ENCODE measurements at regions not wholly inside any gene's neighbourhood (a gene's known extent, or its start where the extent isn't known, plus 50 kb on each side); places are given as distances from the start of the nearest gene placed in this dataset.
A peak's percentile ranks its signal among the peaks of the same experiment; 100 is the strongest.

DNA sequence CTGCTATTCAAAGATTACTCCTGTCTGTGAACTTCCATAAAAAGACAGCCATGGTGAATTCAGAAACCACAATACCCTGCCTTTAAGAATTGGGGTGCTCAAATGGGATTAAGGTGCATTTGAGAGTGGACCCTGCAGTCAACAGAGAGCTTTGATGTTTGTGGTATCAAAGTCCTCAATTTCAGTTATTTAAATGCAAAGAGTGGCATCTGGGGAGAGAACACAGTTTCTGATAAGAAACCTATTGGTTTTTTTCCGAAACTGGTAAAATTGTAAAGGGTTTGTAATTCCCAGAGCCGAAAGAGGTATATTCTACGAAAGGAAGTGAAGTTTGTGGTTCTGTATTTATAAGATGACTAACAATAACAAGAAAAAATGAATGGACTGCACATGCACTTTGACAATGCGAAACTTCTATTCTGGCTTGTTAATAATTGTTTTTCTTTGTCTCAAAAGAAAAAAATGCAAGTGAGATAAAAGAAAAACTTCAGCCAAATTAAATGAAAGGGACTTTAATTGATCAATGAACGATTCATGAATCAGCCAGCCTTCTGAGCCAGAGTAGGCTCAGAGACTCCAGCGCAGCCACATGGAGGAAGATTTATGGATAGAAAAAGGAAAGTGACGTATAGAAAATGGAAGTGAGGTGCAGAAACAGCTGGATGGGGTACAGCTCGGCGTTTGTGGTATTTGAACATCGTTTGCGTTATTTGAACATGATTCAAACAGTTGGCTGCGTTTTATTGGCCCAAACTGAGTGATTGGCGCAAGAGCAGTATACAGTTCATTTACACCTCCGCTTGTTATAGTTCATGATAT lies 70.5 kb upstream of the DUSP22 start:
- DNase-seq (ENCODE audit: low read depth, low spot score) = no peak
- H3K4me3 ChIP-seq (ENCODE audit: low read length) = no peak overlapping the region

DNA sequence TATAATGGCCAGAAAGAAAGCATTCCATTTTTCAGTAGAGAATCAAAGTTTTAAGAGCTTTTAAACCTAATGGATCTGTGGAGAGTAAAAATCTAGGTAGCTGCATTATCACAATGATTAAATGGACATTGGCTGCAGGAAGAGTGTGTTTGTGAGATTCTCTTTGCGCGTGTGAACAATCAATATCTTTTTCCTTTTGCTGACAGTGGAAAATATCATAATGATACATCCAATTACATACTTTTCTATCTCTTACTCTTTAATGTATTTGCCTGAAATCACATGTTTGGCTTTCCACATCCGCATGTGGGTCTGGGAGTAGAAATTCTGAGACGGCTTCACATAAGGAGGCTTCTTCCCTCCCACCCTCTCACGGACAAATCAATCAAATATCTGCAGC lies 69.8 kb upstream of the DUSP22 start:
- no peak overlapping the region for H3K4me3 ChIP-seq (ENCODE audit: low read length)
- DNase-seq (ENCODE audit: low read depth, low spot score) = no peak

DNA sequence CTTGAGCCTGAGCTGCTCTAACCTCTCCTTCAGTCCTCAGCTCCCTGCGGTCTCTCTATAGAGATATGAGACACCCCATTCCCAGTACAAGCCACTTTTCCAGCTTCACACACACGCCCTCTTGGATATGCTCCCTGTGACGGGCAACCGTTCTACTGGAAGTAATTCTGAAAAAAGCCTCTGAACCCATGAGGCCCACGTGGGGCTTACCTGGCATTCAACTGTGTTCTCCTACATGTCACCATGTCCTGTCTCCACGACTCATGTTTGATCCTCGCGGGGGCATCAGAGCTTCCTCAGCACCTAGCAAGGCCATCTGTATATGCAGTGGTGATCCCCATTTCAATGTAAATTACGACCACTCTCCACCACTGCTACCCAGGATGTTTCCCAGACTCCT lies 69.2 kb upstream of the DUSP22 start:
- no peak for DNase-seq (ENCODE audit: low read depth, low spot score)
- no peak overlapping the region for H3K4me3 ChIP-seq (ENCODE audit: low read length)

DNA sequence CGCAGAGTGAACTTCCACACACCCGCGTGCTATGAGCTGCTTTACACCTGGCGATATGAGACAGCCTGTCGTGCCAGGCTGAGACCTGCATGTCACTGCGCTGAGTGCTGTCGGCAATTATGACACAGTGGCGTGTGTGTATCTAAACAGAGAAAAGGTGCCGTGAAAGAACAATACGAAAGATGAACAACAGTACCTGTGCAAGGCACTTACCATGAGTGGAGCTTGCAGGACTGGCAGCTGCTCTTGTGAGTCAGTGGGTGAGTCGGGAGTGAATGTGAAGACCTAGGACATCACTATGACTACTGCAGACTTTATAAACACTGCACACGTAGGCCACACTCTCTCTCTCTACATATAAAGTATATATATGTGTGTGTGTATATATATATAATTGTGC lies 68.5 kb upstream of the DUSP22 start:
- no peak for DNase-seq (ENCODE audit: low read depth, low spot score)
- H3K4me3 ChIP-seq (ENCODE audit: low read length) = no peak overlapping the region

DNA sequence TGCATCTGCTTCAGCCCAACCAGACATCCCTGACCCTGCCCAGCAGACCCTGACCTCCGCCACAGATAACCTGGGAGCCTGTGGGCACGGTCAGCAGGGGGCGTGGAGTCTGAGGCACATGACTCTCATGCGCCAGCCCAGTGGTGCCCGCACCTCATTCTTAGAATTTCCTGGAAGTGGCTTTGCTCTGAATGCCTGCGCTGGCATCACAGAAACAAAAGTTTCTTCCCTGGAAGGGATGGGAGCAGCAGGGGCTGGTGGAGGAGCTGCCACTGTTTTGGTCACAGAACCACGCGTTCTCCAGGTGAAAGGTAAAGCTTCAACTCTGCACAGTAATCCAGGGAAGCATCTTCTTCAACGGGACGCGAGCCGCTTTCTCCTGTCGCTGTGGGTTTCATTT lies 67.9 kb upstream of the DUSP22 start:
- no peak for DNase-seq (ENCODE audit: low read depth, low spot score)
- H3K4me3 ChIP-seq (ENCODE audit: low read length) = no peak overlapping the region

DNA sequence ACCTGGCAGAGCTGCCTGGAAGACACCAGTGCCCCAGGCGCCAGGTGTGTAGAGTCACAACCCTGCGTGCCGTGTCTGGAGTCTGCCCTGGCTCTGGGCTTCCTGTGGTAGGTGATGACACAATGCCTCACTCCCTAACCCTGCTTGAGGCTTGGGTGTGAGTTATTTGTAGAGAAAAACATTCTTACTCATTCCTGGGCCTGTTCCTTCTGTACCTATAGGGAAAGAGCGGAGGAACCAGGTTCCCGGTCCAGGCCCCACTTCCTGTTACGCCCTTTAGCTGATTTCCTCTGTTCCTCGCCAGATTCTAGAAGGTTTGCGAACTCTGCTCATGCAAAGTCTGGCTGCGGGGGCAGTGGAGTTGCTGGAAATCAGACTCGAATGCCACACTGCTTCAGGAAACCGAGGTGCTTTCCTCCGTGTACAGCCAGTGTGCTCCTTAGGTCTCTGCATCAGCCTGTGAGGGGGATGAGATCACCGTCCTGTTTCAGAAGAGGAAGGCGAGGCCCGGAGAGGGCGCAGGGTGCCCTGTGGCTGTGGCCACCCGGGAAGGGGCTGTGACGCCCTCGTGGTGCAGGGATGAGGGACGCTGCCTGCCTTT lies 67.1 kb upstream of the DUSP22 start:
- H3K4me3 ChIP-seq (ENCODE audit: low read length) = no peak overlapping the region
- no peak for DNase-seq (ENCODE audit: low read depth, low spot score)

DNA sequence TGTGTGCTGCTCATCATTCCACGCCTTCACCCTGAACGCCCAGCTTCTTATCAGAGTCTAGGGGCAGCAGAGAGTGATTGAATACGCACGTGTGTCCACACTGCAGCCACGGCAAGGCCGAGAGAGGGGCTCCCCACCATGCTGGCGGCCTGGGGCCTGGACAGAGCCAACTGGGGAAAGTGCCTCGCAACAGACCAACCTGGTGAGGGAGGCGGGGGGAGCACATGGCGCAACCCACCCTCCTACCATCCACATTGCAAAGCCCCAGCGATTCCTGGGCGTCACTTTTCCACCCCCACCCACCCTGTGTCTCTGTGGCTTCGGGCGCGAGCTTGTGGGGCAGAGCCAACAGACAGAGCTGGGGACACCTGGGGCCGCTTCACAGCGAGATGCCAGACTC lies 66.4 kb upstream of the DUSP22 start:
- no peak overlapping the region for H3K4me3 ChIP-seq (ENCODE audit: low read length)
- DNase-seq (ENCODE audit: low read depth, low spot score) = no peak

DNA sequence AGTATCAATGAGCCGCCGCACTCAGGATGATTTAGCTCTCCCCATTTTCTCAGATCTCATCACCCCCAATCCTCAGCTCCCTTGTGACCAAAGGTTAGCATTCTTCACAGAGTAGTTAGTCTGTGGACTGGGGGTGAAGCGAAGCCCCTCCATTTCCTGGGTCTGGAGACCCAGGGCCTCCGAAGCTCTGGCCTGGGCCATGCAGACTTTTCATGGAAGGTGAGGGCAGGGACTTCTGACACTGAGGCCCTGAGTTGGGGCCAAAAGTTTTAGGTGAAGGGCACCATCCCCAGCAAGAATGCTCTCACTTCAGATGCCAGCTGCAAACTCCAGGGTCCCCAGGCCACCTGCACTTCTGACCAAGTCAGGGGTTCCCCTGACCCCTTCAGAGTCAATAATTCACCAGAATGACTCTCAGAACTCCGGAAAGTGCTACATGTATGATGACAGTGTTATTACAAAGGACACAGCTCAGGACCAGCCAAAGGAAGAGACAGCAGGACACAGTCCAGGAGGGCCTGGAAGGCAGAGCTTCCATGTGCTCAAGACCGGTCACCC lies 65.7 kb upstream of the DUSP22 start:
- DNase-seq (ENCODE audit: low read depth, low spot score) = no peak
- no peak overlapping the region for H3K4me3 ChIP-seq (ENCODE audit: low read length)

DNA sequence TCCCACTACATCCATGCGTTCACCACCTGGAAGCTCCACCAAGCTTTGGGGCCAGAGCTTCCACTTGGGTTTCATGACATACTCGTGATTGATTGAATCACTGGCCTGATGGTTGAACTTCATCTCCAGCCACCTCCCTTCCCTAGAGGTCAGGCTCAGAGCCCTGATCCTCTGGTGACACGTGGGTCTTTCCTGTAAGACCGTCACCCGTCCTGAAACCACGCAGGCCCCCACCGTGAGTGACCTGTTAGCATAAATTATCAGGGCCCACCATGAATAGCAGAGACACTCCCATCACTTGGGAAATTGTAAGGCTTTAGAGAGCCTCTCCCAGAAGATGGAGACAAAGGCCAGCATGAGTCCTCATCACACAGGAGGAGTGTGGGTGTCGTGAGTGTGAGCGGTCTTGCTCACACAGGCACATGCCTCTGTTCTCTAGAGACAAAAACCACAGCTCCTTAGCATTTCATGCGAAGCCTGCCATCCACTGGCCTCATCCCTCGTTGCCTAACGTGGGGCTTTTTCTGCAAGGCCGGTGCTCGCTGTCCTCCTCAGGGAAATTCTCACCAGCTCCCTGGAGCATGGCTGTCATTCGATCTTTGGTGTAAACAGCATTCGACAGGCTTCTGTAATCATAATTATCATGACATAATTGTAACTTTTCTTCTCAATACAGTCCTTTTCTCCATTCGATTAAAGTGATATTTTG lies 65.1 kb upstream of the DUSP22 start:
- DNase-seq (ENCODE audit: low read depth, low spot score) = no peak
- H3K4me3 ChIP-seq (ENCODE audit: low read length) = no peak overlapping the region

DNA sequence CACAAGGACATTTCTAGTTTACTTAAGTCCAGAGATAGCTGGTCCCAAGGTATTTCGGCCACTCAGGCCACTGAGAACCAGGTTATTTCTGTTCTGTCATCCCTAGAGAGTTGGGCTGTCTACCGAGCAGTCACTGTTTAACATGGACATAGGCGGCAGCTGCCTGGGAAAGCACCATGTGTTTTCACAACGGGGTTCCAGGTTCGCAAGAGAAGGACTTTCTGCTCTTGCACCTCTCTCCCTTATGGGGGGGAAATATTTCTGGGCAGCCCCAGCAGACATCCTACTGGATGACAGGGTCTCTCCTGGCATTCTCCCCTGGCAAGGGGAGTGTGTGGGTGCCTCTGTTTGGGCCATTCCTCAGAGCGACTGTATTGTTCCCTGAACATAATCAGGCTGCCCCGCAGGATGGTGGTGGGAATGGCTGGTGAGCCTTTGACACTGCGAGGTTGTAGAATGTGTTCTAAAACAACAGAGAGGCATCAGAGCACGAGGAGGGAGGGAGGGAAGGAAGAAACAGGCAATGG lies 64.4 kb upstream of the DUSP22 start:
- DNase-seq (ENCODE audit: low read depth, low spot score) = no peak
- H3K4me3 ChIP-seq (ENCODE audit: low read length) = no peak overlapping the region

DNA sequence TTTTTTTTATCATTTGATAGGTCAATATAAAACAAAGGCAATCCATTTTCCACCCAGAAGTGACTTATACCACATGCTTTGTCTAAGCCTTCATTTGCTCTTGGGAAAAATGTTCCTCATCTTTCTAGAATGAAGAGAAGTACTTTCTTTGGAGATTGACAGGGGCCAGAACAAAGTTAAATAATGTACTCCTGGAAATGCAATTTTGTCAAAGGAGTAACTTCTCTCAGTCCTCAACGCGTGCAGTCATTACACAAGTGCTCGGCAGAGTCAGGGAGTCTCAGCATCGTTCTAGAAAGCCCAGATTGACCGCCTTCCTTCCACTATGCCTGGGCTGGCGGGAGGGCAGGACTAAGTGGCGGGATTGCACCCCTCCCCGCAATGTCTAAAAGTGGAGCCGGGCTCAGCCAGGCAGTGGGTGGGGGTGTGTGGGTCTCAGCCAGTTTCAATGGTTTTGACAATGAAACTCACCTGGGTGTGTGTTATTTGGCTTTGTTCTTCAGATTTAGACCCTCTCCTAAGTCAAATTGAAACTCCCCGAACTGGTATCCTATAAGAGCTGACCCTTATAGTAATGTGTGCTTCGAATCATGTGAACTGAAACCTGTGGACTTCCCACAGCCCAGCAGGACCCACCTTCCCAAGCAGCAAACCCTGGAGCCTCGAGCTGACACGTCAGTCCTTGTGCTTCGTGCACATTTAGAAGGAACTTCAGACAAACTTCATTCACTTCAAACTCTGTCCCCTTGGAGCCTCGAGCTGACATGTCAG lies 63.2 kb upstream of the DUSP22 start:
- no peak overlapping the region for H3K4me3 ChIP-seq (ENCODE audit: low read length)
- no peak for DNase-seq (ENCODE audit: low read depth, low spot score)

DNA sequence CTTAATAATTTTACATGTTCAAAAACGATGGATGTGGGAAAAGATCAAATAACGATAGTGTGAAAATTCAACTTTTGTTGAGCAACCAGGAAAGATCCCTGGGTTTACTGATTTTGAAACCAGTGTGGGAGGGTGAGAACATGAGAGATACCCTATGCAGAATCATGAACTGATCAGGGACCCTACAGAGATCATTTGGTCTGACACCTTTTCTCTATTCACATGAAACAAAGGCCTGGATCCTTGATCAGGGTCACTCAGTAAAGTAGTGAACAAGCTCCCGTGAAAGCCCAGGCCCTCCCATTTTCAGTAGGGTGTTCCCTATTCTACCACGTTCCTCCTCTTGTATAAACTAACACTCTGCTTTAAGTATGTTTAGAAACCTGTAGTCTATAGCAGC lies 60.5 kb upstream of the DUSP22 start:
- no peak for DNase-seq (ENCODE audit: low read depth, low spot score)
- no peak overlapping the region for H3K4me3 ChIP-seq (ENCODE audit: low read length)

DNA sequence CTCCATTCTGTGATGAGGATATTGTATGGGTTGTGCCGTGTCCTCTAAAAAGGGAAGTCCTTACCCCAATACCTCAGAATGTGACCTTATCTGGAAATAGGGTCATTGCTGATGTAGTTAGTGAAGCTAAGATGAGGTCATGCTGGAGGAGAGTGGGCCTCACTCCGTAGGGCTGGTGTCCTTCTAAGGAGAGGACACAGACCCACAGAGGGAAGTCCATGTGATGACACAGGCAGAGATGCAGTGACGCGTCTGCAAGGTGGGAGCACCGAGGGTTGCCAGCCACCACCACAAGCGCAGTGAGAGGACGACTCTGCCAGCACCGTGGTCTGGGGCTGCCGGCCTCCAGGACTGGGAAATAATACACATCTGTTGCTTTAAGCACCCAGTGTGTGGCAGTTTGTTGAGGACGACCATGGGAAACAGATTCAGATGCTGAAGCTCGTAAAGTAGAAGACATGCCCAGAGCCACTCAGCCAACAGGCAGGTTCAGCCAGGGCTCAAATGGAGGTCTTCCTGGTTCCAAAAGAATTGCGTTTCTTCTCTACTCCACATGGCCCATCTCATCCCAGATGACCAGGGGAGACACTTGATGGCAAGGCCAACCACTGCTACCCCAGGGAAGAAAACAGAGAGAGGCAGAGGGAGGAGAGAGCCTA lies 59.2 kb upstream of the DUSP22 start:
- DNase-seq (ENCODE audit: low read depth, low spot score) = no peak
- no peak overlapping the region for H3K4me3 ChIP-seq (ENCODE audit: low read length)

DNA sequence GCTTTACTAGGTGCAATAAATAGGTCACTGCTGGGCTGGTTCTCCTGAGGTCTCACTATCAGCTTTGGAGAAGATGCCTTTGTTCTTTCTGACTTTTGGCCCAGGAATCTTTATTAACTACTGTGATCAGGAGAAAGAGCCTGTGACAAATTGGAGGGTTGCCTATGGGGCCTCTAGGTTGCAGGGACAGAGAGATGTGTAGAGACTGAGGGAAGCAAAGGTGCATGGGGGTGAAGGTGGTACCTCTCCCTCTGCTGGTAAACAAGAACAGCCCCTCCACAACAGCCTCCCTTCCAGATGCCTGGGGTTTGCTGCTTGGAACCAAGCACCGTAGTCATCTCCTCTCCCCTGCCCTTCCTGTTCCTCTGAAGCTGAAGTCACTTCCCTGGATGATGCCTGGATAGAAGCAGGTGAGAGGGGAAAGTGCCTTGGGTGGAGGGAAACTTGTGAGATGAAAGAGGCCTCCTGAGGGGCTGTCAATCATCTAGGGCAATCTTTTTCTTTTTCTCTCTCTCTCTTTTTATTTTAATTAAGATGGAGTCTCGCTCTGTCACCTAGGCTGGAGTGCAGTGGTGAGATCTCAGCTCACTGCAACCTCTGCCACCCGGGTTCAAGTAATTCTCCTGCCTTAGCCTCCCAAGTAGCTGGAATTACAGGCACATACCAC lies 57.4 kb upstream of the DUSP22 start:
- H3K4me3 ChIP-seq (ENCODE audit: low read length) = no peak overlapping the region

DNA sequence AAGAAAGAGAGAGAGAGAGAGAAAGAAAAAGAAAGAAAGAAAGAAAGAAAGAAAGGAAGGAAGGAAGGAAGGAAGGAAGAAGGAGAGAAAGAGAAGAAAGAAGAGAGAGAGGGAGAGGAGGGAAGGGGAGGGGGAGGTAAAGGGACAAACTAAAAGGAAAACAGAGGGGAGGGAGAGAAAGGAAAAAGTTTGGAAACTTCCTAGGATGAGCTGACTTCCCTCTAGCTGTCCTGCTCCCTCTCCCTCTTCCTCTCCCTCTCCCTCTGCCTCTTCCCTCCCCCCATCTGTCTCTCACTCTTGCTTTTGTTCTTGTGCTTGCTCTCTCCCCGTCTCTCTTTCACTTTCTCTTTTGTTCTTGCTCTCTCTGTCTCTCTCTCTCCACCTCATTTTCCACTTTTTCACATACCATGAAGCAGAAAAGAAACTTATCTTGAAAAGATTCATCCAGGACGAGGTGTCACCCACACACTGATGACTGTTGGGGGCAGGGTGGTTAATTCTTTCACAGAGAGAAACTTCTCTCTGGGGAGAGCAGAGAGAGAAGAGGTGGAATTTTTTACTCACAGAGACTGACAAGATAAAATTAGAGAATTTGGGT lies 56.4 kb upstream of the DUSP22 start:
- peak; percentile 55 for DNase-seq (ENCODE audit: low read depth, low spot score)
- peak overlapping the region; percentile 20 for H3K4me3 ChIP-seq (ENCODE audit: low read length)

More for the DNA sequence above, 57.4 kb upstream of the DUSP22 start:
- peak; percentile 9 for DNase-seq (ENCODE audit: low read depth, low spot score)

DNA sequence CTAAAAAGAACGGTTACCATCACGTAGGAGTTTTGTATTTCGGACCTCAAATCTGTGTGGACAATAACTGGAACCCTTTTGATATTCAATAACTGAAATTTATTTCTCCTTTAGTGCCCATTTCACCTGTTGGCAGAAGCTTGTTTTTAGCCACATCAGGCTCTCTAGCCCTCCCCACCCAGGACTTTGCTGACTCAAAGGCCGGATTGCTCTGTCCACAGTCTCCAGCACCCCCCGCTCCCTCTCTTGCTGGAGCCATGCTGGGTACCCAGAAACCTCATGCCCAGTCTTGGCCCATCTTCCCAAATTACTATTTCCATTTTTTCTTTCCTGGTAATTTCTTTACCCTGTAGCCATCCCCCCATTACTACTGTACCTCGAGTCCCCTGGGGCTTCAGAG lies 55.8 kb upstream of the DUSP22 start:
- H3K4me3 ChIP-seq (ENCODE audit: low read length) = no peak overlapping the region
- no peak for DNase-seq (ENCODE audit: low read depth, low spot score)

DNA sequence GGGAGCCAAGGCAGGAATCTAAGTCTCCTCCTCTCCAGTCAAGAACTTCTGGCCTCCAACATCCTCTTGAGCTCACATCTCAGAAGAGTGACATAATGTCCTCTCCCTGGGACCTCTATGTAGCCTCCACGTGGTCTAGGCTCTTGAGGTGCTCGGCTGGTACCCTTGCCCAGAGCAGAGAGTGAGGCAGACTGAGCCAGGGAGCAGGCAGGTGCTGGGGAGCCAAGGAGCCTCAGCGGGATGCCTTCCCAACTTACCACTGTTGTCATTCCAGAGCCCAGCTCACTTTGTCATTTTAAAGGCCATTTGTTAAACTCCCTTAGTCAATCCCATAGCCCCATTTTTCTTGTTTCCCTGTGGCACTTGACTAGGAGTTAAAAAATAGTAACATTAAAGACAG lies 52.1 kb upstream of the DUSP22 start:
- DNase-seq (ENCODE audit: low read depth, low spot score) = no peak
- no peak overlapping the region for H3K4me3 ChIP-seq (ENCODE audit: low read length)

DNA sequence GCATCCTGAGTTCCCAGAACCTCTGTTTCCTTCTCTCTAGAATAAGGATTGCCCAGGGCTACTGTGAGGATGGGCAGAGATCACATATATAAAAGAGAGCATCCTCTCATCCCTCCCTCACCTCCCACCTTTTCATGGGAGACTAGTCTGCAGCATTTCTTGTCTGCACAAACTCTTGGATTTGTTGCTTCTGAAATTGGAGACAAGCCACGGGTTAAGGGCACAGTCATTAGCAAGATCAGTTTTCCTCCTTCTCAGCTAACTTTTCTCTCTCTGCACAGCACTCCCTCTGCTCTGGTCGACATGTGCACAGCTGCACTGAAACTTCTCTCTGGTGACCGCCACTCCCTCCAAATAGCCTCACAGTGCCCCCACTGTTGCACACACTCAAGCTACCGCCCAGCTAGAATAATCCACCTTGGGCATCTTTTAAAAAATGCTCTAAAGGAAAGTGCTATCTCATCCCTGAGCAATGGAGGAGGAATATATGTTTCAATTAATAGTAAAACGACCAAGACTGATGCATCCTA lies 50.9 kb upstream of the DUSP22 start:
- no peak for DNase-seq (ENCODE audit: low read depth, low spot score)

More for the DNA sequence above, 50.9 kb upstream of the DUSP22 start:
- H3K4me3 ChIP-seq (ENCODE audit: low read length) = no peak overlapping the region
